ENCODE measurements at regions not wholly inside any gene's neighbourhood (a gene's known extent, or its start where the extent isn't known, plus 50 kb on each side); places are given as distances from the start of the nearest gene placed in this dataset.
A peak's percentile ranks its signal among the peaks of the same experiment; 100 is the strongest.

GRCh38 chr15:66848686-66849392 lies 146.8 kb downstream of the SMAD6 start:
- DNase-seq (ENCODE audit: low read depth, low spot score): no peak

- DNase-seq (ENCODE audit: low read depth, low spot score): no peak
Measured at GRCh38 chr15:66849393-66849745, 147.3 kb downstream of the SMAD6 start.

GRCh38 chr15:66849746-66850077 lies 147.7 kb downstream of the SMAD6 start:
- no peak for DNase-seq (ENCODE audit: low read depth, low spot score)

- no peak for DNase-seq (ENCODE audit: low read depth, low spot score)
Measured at GRCh38 chr15:66850078-66850991, 148.3 kb downstream of the SMAD6 start.

GRCh38 chr15:66850996-66851310 lies 148.9 kb downstream of the SMAD6 start:
- no peak for DNase-seq (ENCODE audit: low read depth, low spot score)

- peak; percentile 61 for DNase-seq (ENCODE audit: low read depth, low spot score)
Measured at GRCh38 chr15:66851311-66852063, 149.5 kb downstream of the SMAD6 start.

- no peak for DNase-seq (ENCODE audit: low read depth, low spot score)
Measured at GRCh38 chr15:66852064-66852905, 150.2 kb downstream of the SMAD6 start.

GRCh38 chr15:66854012-66854965 lies 152.3 kb downstream of the SMAD6 start:
- DNase-seq (ENCODE audit: low read depth, low spot score): no peak

- no peak for DNase-seq (ENCODE audit: low read depth, low spot score)
Measured at GRCh38 chr15:66855041-66855440, 153.0 kb downstream of the SMAD6 start.

GRCh38 chr15:66857694-66858093 lies 155.7 kb downstream of the SMAD6 start:
- DNase-seq (ENCODE audit: low read depth, low spot score): no peak

- no peak for DNase-seq (ENCODE audit: low read depth, low spot score)
Measured at GRCh38 chr15:66858423-66859207, 156.6 kb downstream of the SMAD6 start.

- DNase-seq (ENCODE audit: low read depth, low spot score): no peak
Measured at GRCh38 chr15:66859688-66860253, 157.7 kb downstream of the SMAD6 start.

GRCh38 chr15:66860844-66861243 lies 158.8 kb downstream of the SMAD6 start:
- no peak for DNase-seq (ENCODE audit: low read depth, low spot score)

GRCh38 chr15:66862111-66862939 lies 160.3 kb downstream of the SMAD6 start:
- DNase-seq (ENCODE audit: low read depth, low spot score): no peak

- DNase-seq (ENCODE audit: low read depth, low spot score): peak; percentile 66
Measured at GRCh38 chr15:66862940-66863335, 160.9 kb downstream of the SMAD6 start.

- DNase-seq (ENCODE audit: low read depth, low spot score): no peak
Measured at GRCh38 chr15:66863390-66864085, 161.5 kb downstream of the SMAD6 start.

- no peak for DNase-seq (ENCODE audit: low read depth, low spot score)
Measured at GRCh38 chr15:66864086-66864830, 162.2 kb downstream of the SMAD6 start.

Measured in smooth muscle cell of the brain vasculature (primary cell).